ENCODE measurements at regions not wholly inside any gene's neighbourhood (a gene's known extent, or its start where the extent isn't known, plus 50 kb on each side); places are given as distances from the start of the nearest gene placed in this dataset.
"Not testable (repeated sequence)": the region's sequence is repeated elsewhere in the genome, so short reads cannot be mapped to it uniquely, and the experiment has no call there.

- no peak for DNase-seq (ENCODE audit: low spot score)
Measured at GRCh38 chr11:34001557-34002064, 49.9 kb upstream of the CAPRIN1 start.

- no peak for DNase-seq (ENCODE audit: low spot score)
Measured at GRCh38 chr11:33999393-33999792, 52.1 kb upstream of the CAPRIN1 start.

- no peak for DNase-seq (ENCODE audit: low spot score)
Measured at GRCh38 chr11:33997584-33998251, 53.8 kb upstream of the CAPRIN1 start.

GRCh38 chr11:33996498-33997454 is 54.8 kb upstream of the CAPRIN1 start:
- DNase-seq (ENCODE audit: low spot score): peak; percentile 78

- DNase-seq (ENCODE audit: low spot score): no peak
Measured at GRCh38 chr11:33994937-33995336, 56.6 kb upstream of the CAPRIN1 start.

- not testable (repeated sequence) for DNase-seq (ENCODE audit: low spot score)
Measured at GRCh38 chr11:33991136-33991535, 60.4 kb upstream of the CAPRIN1 start.

GRCh38 chr11:33990131-33990530 is 61.4 kb upstream of the CAPRIN1 start:
- DNase-seq (ENCODE audit: low spot score): not testable (repeated sequence)

GRCh38 chr11:33989461-33989860 is 62.1 kb upstream of the CAPRIN1 start:
- DNase-seq (ENCODE audit: low spot score): no peak

GRCh38 chr11:33988586-33989370 is 62.8 kb upstream of the CAPRIN1 start:
- DNase-seq (ENCODE audit: low spot score): no peak

GRCh38 chr11:33987975-33988580 is 63.5 kb upstream of the CAPRIN1 start:
- DNase-seq (ENCODE audit: low spot score): peak; percentile 75

GRCh38 chr11:33987545-33987944 is 64.0 kb upstream of the CAPRIN1 start:
- DNase-seq (ENCODE audit: low spot score): no peak

GRCh38 chr11:33986597-33987501 is 64.7 kb upstream of the CAPRIN1 start:
- not testable (repeated sequence) for DNase-seq (ENCODE audit: low spot score)

- no peak for DNase-seq (ENCODE audit: low spot score)
Measured at GRCh38 chr11:33984682-33985389, 66.7 kb upstream of the CAPRIN1 start.

- DNase-seq (ENCODE audit: low spot score): no peak
Measured at GRCh38 chr11:33982661-33983060, 68.9 kb upstream of the CAPRIN1 start.

GRCh38 chr11:33980897-33981296 is 70.6 kb upstream of the CAPRIN1 start:
- DNase-seq (ENCODE audit: low spot score): no peak

GRCh38 chr11:33978376-33978775 is 73.2 kb upstream of the CAPRIN1 start:
- DNase-seq (ENCODE audit: low spot score): no peak

- no peak for DNase-seq (ENCODE audit: low spot score)
Measured at GRCh38 chr11:33977676-33978075, 73.9 kb upstream of the CAPRIN1 start.

GRCh38 chr11:33976495-33977199 is 74.9 kb upstream of the CAPRIN1 start:
- DNase-seq (ENCODE audit: low spot score): no peak

GRCh38 chr11:33974804-33975203 is 76.7 kb upstream of the CAPRIN1 start:
- DNase-seq (ENCODE audit: low spot score): no peak

All from ecto neural progenitor cell (in vitro differentiated cells).